SK-N-MC (cell line): ENCODE measurements at regions not wholly inside any gene's neighbourhood (a gene's known extent, or its start where the extent isn't known, plus 50 kb on each side); places are given as distances from the start of the nearest gene placed in this dataset.

Experiments used
- DNase-seq: peaks from one replicate; pipeline ENCODE4 v3.0.0-alpha.2; 2011; ENCODE audit warnings: low read depth, low spot score
- H3K27ac ChIP-seq: fragments of 200-600 bp; sonication (generic); 2 replicates; pipeline ENCODE4 v1.5.1; 2016; ENCODE audit warnings: mixed run types
- H3K36me3 ChIP-seq: fragments of 200-600 bp; sonication (generic); 2 replicates; pipeline ENCODE4 v1.6.1; 2017; ENCODE audit warnings: antibody characterized with exemption, low read length, mixed read lengths; ENCODE audit not compliant: insufficient read depth
- H3K4me3 ChIP-seq: fragments of 200-600 bp; sonication (generic); 2 replicates; pipeline ENCODE4 v1.5.1; 2016
- H3K9ac ChIP-seq: fragments of 200-600 bp; sonication (generic); 2 replicates; pipeline ENCODE4 v1.8.0; 2017; ENCODE audit warnings: mixed run types, mixed read lengths; ENCODE audit not compliant: insufficient read length
- H3K9me3 ChIP-seq: fragments of 200-600 bp; sonication (generic); 2 replicates; pipeline ENCODE4 v1.6.1; 2017; ENCODE audit warnings: low read depth, mild to moderate bottlenecking, antibody characterized with exemption, low read length, moderate library complexity, mixed read lengths
- EZH2 ChIP-seq: fragments of 200-600 bp; sonication (generic); IDR thresholded peaks from one replicate; pipeline ENCODE4 v1.6.1; 2017; ENCODE audit warnings: antibody characterized with exemption
- FOXP2 ChIP-seq: optimal IDR thresholded peaks from 2 replicates; pipeline ENCODE3; 2011; ENCODE audit warnings: mild to moderate bottlenecking, moderate library complexity; ENCODE audit not compliant: insufficient read depth; ENCODE audit errors: extremely low read length, control extremely low read depth
- POLR2AphosphoS5 ChIP-seq: IDR thresholded peaks from 2 replicates; pipeline ENCODE4 v1.6.1; 2012; ENCODE audit warnings: mild to moderate bottlenecking, low read depth, low read length, borderline replicate concordance

DNA sequence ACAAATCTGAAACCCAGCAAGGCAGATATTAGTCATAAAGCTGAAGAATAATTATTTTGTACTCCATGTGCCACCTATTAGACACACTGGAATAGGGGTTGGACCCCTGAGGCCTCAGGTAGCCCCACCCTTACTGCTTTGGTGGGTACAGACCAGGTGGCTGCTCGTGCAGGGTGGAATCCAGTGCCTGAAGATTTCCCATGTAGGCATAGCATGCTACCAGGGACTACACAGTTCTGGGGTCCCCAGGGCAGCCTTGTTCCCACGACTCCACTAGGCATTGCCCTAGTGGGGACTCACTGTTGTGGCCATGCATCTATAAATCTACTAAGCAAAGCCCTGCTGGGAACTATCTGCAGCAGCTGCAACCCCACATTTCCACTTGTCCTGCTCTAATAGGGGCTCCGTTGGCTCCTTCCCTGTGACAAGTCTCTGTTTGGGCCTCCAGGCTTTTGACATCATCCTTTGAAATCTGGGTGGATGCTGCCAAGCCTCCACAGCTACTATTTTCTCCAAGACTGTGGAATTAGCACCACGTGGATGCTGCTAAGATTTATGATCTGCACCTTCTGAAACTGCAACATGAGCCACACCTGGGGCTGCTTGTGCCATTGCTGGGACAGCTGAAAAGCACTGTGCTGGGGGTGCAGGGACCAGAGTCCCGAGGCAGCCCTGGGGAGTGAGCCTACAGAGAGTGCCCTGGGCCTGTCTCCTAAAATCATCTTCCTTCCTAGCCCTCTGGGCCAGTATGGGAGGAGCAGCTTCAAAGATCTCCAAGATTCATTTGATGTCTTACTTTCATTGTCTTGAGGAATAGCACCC is 303.8 kb downstream of the FSIP2 start:
- no peaks in the 10 kb centered on the region for H3K9me3 ChIP-seq
- no peaks in the 10 kb centered on the region for H3K36me3 ChIP-seq
- H3K9ac ChIP-seq: no peak overlapping the region
- H3K4me3 ChIP-seq: no peak overlapping the region
- TF ChIP-seq EZH2 (no peak), POLR2AphosphoS5 (no peak), FOXP2 (no peak)
- DNase-seq: no peak
- H3K27ac ChIP-seq: no peak overlapping the region

DNA sequence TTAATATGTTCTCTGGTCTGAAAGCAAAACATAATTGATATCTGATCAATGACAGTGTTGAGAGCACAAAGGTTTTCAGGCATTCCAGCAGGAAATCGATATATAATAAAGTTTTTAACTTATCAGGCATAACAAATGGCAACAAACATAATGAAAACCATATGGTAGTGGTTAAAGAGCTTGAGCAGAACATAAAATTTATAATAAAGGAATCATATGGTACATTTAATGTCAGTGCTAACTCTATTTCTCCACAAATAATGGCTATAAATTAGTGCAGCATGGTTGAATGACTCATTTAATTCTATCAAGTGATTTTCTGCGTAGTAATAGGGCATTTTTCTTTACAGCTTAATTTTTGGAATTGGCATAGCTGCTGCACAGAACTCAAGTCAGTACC is 306.2 kb downstream of the FSIP2 start:
- TF ChIP-seq FOXP2 (no peak), EZH2 (no peak)

DNA sequence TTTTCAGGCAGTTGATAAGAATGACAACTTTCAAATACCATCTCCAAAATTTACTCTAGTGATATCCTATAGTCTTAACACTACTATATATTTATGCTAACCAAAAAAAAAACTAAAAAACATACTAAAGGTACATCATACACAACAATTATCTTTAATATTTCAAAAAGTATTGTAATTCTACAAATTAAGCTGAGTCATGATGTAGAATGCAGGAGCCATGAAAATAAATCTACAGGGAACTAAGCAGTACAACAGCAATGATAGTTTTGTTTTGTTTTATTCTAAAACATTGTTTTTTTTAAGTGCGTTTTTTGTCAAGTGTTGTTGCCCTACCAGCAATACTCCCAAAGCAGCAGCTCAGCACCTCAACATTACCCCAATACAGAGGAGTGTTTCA is 314.3 kb downstream of the FSIP2 start:
- H3K9ac ChIP-seq: no peak overlapping the region
- TF ChIP-seq POLR2AphosphoS5 (no peak), EZH2 (no peak), FOXP2 (no peak)
- H3K27ac ChIP-seq: no peak overlapping the region
- no peaks in the 10 kb centered on the region for H3K9me3 ChIP-seq
- no peak overlapping the region for H3K4me3 ChIP-seq
- no peaks in the 10 kb centered on the region for H3K36me3 ChIP-seq
- DNase-seq: no peak

More for the DNA sequence above, 306.2 kb downstream of the FSIP2 start:
- DNase-seq: no peak
- Histone ChIP-seq H3K27ac (peak overlapping the region; percentile 10; the same call in 1 of the 2 replicates), H3K9me3 (no peaks in the 10 kb centered on the region), H3K9ac (no peak overlapping the region), H3K36me3 (no peaks in the 10 kb centered on the region), H3K4me3 (no peak overlapping the region)

DNA sequence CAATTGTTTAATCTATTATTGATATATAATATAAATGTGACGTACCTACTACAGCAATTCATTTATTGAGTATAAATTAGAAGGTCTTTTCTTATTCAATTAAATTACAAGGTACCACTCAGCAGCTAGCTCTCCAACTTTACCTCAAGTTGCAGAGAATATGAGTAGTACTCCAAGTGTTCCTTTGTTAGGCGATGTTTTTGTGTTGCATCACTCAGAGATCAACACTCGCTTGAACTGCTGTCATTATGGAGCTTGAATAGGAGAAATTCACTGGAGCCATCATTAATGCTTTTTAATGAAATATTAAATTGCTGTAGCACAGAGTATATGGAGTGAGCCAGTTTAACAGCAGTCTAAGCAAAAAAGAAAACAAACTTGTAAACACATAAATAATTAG is 320.0 kb downstream of the FSIP2 start:
- no peaks in the 10 kb centered on the region for H3K36me3 ChIP-seq
- H3K27ac ChIP-seq: no peak overlapping the region
- no peak overlapping the region for H3K4me3 ChIP-seq
- H3K9ac ChIP-seq: no peak overlapping the region
- no peaks in the 10 kb centered on the region for H3K9me3 ChIP-seq
- TF ChIP-seq EZH2 (no peak), FOXP2 (no peak), POLR2AphosphoS5 (no peak)
- DNase-seq: no peak

DNA sequence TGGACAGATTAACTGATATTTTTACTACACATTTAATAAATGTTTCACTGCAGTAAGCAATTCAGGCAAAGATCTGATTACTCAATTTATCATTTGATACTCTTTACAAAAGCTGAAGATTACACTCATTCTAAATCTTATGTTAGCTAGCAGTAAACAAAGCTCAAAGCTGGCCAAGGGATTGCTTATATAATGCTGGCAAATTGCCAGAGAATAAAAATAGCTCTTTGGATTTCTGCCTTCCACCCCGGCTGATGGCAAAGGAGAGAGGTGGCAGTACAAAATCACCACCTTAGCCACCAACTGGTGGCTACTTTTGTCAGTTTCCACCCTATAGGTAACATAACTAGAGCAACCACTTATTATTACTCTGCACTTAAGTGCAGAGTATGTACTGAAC is 320.5 kb downstream of the FSIP2 start:
- Histone ChIP-seq H3K9me3 (no peaks in the 10 kb centered on the region), H3K4me3 (no peak overlapping the region), H3K36me3 (no peaks in the 10 kb centered on the region), H3K27ac (no peak overlapping the region), H3K9ac (no peak overlapping the region)
- TF ChIP-seq FOXP2: no peak
- no peak for TF ChIP-seq POLR2AphosphoS5
- no peak for TF ChIP-seq EZH2
- DNase-seq: no peak

DNA sequence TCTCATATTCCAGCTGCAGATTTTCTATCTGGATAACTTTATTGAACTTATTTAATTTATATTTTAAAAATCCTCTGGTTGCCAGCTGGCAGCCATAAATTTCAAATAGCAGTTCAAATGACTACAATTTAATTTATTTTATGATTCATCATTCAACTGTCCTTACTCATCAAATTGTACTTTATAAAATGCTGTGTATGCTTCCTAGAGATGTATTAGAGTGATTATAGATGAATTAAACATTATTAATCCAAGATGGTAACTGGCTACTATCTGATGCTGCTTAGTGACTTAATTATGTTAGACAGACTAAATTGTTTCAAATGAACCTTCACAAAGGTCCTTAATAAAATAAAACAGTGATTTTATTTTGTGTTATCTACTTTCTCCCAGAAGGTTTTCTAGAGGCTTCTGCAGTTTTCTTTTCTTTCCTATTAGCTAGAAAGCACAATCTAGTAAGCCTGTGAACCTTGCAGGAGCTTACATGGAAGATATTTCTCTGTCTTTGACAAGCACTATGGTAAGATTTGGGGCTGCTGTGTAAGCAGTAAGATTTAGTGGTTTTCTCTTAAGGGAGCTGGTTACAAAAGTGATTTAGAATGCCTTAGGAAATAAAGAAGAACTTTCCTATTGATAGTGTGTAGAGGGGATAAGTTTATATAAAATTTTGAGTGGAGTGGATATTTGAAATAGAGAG is 322.3 kb downstream of the FSIP2 start:
- peak; percentile 47 for DNase-seq
- no peak for TF ChIP-seq EZH2
- TF ChIP-seq FOXP2: no peak
- Histone ChIP-seq H3K9me3 (no peaks in the 10 kb centered on the region), H3K9ac (no peak overlapping the region), H3K4me3 (peak overlapping the region; percentile 39), H3K27ac (peak overlapping the region; percentile 85; the same call in 1 of the 2 replicates), H3K36me3 (no peaks in the 10 kb centered on the region)

DNA sequence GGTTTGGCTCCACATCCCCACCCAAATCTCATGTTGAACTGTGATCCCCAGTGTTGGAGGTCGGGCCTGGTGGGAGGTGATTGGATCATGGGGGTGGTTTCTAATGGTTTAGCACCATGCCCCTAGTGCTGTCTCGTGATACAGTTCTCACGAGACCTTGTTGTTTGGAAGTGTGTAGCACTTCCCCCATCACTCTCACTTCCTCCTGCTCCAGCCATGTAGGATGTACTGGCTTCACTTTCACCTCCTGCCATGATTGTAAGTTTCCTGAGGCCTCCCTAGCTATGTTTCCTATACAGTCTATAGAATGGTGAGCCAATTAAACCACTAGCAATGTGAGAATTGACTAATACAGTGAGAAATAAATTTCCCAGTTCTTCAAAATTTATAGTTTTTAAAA is 325.9 kb downstream of the FSIP2 start:
- no peak for TF ChIP-seq POLR2AphosphoS5
- no peak for TF ChIP-seq FOXP2
- TF ChIP-seq EZH2: no peak
- Histone ChIP-seq H3K4me3 (no peak overlapping the region), H3K36me3 (no peaks in the 10 kb centered on the region), H3K27ac (no peak overlapping the region), H3K9me3 (no peaks in the 10 kb centered on the region), H3K9ac (no peak overlapping the region)
- no peak for DNase-seq

DNA sequence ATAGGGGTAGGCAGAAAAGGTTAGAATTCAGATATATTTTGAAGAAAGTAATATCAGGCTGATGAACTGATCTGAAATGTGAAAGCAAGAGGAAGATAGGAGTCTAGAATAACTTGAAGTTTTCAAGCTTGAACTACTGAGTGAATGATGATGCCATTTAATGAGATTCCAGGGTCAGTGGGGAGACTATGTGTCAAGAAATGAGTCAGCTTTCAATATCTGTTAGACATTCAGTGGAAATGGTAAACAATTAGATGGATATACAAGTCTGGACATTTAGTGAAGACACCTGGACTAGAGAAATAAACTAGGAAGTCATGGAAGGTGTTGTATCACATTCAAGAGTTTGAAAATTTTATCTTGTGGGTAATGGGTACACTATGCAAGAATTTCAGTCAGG is 326.9 kb downstream of the FSIP2 start:
- H3K27ac ChIP-seq: no peak overlapping the region
- DNase-seq: no peak
- H3K4me3 ChIP-seq: no peak overlapping the region
- no peak for TF ChIP-seq POLR2AphosphoS5
- no peak for TF ChIP-seq FOXP2
- TF ChIP-seq EZH2: no peak
- H3K9me3 ChIP-seq: no peaks in the 10 kb centered on the region
- H3K9ac ChIP-seq: no peak overlapping the region
- no peaks in the 10 kb centered on the region for H3K36me3 ChIP-seq
